Right forelimb (tissue), 1 donor: ENCODE measurements at regions not wholly inside any gene's neighbourhood (a gene's known extent, or its start where the extent isn't known, plus 50 kb on each side); places are given as distances from the start of the nearest gene placed in this dataset.
"Not testable (repeated sequence)": the region's sequence is repeated elsewhere in the genome, so short reads cannot be mapped to it uniquely, and the experiment has no call there.

Experiments used
- DNase-seq: peaks from one replicate; pipeline ENCODE4 v3.0.0-alpha.2; 2018

DNA sequence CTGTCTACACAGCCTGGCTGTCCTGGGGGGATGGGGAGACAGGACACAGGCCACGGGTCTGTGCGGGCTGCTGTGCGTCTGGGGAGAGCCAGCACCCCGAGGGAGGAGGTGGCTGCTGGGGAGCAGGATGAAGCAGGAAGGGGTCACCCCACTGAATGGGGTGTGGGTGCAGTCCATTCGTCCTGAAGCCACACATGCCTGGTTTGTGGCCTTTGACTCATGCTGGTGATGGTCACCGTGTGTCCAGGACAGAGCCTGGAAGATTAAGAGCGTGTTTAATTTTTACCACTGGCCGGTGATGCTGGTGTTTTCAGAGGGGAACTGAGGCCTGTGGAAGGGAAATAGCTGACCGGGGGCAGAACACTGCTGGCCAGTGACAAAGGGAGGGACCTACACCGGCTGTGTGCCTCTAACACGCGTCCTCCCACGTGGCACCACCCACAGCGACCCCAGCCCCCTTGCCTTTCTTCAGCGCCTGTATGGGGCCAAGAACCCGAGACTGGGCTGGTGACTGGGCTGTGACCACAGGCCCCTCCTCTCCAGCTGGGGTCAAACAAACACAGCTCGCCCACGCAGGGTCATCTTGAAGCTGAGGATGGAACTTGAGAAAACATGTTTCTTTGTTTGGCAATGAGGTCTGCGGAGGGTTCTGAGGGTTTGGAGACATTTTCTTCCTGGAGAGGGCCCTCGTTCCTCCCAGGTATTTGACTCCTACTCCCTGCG lies 99.5 kb upstream of the LRPAP1 start:
- not testable (repeated sequence) for DNase-seq

DNA sequence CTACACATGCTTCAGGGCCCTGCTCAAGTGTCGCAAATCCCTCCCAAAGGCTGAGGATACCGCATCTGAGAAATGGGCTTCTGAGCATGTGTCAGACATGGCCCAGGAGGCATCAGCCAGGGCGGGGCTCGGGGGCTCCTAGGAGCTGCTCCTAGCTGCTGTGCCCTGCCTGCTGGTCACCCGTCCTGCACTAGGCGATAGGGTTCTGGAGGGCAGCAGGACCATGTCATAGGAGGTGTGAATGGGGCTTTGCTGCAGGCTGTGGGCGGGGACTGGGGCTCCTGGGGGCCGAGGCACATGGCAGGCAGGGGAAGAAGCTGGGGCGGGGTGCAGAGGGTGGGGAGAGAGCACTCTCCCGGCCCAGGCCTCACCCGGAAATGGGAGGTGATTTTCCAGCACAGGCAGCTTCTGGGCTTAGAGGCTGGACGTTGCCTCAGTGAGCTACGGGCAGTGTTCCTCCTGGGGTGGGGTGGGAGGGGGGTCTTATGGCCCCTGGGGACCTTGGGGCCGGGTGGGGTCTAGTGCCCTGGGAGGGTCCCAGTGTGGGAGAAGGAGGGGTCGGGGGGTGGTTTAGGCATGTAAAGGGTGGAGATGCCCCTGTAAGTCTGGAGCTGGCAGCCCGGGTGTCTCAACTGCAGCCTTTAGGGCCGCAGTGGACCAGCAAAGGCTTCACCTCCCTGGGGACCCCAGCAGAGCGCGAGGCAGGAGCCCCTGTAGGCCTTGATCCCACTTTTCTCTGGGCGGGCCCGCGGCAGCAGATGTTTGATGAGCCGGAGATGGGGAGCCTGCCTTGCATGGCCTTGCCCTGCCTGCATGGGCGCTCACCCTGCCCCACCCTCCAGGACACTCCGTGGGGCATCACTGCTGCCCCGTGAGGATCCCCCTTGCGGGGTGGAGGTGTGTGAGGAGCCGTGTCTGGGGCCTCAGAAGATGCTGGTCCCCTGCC lies 98.6 kb upstream of the LRPAP1 start:
- no peak for DNase-seq

DNA sequence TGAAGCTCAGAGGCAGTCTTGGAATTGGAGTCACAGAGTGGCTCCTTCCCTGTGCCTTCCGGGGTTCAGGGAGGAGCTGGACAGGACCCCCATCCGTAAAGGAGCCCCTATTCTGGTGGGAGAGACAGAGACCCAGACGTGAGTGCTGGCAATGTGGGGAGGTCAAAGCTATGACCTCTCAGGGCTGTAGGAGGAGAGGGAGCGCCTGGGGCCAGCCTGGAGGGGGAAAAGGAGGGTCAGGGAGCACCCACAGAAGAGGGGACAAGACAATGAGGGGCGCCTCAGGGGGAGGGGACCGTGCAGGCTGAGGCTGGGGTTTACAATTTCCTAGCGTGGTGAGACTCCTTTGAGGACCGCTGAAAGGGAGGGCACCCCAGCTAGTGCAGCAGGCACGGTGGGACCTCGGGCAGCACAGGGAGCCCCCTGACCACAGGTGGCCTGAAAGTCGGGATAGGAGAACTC lies 97.9 kb upstream of the LRPAP1 start:
- no peak for DNase-seq

DNA sequence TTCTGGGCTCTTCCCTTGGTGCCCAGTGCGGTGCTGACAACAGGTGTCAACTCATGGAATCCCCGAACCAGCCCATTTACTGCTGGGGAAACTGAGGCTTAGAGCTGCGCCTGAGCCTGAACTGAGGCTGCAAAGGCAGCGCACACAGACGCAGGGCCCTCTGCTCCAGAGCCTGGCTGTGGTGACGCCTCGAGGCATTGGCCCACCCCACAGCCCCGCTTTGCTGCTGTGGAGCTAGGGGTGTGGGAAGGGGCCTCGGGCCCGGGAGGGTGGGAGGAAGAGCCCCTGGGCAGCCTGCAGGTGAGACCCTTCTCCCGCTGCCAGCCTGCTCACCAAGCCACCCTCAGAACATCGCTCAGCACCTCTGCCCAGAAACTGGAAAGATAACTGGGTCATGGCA lies 97.4 kb upstream of the LRPAP1 start:
- DNase-seq, result no peak

DNA sequence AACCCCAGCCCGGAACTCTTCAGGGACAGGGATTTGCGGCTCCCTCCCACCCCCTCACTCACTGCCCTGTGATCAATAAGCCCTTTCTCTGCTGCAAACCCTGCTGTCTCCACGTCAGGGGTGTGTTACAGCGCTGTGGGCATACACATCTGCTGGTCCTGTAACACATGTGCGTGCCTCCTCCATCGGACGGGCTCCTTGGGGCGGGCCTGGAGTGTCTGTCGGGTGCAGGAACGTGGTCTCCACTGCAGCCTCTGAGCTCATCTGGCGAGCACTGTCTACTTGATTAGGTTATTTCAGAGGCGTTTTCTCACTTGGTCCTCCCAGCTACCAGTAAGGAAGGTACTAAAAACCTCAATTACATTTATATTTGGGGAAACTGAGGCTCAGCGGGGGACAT lies 97.0 kb upstream of the LRPAP1 start:
- not testable (repeated sequence) for DNase-seq

DNA sequence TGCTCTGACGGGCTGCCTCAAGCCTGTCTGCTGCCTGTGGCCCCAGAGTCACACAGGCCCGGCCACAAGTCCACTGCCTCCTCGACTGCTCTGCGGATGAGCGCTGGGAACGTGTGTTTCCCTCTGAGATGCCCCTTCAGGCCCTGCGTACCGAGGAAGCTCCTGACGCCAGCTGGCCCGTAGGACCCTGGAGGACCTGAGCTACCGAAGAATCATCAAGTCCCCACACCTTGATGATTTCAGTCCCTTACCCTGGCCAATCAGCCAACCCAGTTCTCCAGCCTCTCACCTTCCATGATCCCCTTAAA lies 96.6 kb upstream of the LRPAP1 start:
- DNase-seq, result no peak

DNA sequence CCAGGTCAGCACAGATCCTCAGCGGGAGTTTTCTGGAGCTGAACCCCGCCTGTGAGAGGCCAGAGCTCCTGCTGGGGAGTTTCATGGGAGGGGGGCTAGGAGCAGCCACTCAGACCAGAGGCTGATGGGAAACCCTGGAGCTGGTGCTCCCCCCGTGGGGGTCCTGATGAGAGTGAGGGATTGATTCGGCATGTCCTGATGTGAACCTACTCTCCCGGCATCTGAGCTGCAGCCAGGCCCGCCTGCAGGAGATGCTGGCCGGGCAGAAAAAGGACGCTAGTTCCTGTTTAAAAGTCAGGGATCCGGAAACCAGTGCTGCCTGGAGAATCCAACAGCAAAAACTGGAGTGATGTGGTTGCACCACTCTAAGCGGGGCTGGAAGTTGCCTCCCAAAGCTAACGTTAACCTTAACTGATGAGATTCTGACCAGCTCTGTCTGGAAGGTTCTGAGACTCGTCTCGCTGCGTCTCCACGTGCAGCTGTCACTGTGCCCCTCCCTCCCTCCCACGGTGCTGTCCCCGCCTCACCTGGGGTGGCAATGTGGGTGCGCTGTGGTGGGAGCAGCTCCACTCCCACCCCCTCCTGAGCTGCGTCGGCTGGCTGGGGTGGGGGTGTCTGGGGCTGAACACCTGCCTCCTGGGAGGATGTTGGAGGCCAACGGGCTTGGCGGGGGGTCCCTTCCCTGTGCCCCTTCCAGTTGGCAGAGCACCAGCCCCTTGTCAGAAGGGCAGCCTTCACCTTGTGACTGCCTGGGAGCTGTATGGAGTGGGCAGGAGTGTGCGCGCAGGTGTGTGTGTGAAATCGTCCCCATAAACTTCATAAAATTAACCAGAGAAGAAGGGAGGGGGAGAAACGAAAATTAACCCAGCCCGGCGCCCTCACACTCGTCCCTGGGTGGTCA lies 96.0 kb upstream of the LRPAP1 start:
- not testable (repeated sequence) for DNase-seq

DNA sequence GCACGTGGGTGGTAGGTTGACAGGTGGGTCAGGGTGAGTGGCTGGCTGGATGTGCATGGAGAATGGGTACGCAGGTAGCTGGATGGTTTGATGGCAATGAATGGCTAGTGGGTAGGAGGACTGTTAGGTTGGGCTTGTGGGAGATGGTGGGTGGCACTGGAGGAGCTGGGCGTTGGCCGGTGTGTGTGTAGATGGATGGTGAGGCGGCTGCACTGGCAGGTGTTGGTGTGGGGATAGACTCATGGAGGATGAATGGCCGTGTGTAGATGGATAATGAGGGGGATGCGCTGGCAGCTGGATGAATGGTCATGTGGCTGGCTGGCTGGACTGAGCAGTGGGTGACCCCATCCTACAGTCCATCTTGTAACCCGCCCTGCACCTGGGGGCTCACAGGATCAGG lies 95.2 kb upstream of the LRPAP1 start:
- not testable (repeated sequence) for DNase-seq

DNA sequence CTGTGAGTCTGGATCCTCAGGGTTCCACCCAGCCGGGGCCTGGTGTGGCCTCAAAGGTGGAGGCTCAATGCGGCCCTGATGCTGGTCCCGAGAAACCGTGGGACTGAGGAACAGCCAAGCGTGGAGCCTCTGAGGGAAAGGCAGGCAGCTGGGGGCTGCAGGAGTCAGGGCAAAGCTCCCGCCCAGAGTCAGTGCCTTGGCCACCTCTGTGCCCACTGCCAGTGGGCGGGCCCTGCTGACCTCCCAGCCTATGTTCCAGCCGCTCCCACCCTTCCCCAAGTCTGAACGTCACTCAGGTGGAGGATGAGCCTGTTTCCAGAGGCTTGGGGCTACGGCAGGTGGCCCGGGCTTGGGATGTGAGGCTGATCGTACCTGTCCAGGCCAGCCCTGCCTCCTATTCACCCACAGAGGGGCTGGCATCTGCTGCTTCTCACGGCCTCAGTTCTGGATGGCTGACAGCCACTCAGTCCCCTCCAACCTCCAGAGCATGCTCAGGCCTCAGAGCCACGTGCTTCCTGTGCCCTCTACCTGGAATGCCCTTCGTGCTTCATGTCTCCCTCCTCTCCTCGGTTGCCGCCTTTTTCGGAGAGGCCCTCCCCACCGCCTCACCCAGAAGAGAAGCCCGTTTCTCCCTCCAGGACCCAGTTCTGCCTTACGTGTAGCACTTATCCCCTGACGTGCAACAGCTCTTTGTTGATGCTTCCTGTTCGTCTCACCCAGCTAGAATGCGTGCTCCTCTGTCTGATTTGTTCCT lies 94.1 kb upstream of the LRPAP1 start:
- not testable (repeated sequence) for DNase-seq

DNA sequence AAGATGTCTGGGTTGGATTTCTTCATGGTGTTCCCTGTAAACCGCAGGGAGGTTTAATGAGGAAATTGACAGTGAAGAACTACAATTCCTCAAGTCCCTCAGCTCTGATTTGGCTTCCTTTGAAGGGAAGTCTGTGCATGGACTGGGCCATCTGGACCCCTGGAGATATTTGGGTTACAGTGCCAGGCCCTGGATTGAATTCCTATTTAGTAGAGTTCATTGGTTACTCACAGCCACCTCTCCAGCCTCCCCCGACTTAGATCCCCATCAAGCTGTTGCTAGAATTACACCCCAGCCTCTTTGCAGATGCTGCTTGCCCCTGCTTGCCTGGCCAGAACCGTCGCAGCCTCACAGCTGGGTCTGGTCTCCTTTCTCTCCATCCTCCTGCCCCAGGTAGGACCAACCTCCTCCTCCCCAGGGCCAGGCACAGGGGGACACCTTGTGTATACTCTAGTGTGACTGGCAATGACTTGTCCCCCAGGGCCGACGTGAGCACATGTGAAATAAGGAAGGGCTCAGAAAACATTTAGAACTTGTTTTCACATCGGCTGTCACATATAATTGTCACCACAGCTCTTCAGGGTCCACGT lies 93.2 kb upstream of the LRPAP1 start:
- not testable (repeated sequence) for DNase-seq

DNA sequence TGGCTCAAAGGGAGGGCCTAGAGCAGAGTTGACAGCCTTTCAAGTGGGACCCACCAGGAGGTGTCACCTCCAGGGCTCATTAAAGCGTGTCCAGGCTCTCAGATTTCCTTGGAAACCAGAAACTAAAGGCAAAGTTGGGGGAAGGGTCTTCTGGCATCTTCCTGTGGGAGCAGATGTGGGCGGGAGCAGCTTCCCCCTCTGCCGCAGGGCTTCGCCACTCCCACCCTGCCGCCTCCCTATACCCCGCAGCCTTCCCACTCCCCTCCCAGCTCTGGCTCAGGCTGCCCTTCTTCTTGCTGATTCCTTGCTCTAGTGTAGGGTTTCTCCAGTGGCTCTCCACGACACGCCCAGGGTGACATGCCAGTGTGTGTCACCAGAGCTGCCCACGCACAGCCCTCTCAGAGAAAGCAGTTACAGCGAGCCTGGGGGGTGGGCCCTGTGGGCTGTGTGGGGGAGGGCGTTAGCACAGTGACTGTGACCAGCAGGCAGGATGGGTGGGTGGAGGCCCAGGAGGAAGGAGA lies 91.6 kb upstream of the LRPAP1 start:
- not testable (repeated sequence) for DNase-seq

DNA sequence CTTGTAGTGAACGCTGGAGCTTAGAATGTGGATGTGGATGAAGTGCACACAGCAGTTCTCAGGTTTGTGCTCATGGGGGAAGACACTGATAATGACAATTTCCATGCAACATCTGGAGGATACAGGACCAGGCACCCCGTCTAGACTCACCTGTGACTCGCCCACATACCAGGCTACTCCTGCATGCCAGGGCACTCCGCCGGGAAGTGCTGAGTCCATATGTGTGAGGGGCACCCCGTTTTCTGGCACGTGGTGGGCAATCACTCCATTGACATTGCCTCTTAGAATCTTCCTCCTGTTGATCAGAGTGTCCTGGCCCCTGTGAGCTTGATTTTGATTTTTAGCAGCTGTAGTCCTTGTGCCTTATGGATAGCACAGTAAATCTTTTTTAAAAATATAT lies 90.9 kb upstream of the LRPAP1 start:
- DNase-seq, result no peak

DNA sequence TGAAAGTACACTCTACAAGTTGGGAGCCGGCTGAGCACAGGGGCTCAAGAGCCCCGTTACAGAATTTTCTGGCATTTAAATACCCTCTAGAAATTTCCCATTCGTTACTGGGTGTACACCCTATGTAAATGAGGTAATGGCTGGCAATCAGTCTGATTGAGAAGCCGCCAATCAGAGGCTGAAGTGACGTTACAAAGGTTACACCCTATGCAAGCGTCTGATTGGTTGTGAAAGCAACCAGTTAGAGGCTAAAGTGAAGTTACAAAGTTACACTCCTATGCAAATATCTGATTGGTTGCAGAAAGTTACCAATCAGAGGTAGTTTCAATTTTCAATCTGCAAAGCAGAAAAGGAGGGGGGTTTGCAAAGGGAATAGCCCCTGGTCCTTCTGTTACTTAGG lies 88.1 kb upstream of the LRPAP1 start:
- DNase-seq, result not testable (repeated sequence)

DNA sequence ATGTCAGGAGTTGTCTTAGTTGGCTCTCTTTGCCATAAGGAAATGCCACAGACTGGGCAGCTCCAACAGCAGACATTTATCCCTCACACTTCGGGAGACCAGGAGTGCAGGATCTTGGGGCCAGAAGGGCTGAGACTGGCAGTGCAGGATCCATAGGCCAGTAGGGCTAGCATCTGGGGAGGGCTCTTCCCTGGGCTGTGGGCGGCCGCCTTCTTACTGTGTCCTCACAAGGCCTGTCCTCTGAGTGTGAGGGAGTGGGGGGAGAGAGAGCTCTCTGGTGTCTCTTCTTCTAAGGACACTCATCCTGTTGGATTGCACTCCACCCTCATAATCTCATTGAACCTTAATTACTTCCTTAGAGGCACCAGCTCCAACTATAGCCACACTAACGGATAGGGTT lies 87.5 kb upstream of the LRPAP1 start:
- DNase-seq, result not testable (repeated sequence)

DNA sequence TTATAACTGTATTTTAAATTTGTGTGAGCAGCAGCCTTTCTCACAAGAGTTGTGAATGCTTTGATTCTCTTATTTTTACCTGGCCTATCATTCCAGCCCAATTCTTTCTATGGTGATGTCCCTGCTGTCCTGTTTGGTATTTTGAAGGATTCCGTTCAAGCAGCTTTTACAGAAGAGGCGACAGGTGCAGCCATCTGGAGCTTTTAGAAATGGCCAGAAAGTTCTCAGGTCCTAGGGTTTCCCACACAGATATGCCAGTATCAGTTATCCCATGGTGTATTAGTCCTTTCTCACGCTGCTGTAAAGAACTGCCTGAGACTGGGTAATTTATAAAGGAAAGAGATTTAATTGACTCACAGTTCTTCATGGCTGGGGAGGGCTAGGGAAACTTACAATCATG lies 86.1 kb upstream of the LRPAP1 start:
- DNase-seq, result not testable (repeated sequence)

DNA sequence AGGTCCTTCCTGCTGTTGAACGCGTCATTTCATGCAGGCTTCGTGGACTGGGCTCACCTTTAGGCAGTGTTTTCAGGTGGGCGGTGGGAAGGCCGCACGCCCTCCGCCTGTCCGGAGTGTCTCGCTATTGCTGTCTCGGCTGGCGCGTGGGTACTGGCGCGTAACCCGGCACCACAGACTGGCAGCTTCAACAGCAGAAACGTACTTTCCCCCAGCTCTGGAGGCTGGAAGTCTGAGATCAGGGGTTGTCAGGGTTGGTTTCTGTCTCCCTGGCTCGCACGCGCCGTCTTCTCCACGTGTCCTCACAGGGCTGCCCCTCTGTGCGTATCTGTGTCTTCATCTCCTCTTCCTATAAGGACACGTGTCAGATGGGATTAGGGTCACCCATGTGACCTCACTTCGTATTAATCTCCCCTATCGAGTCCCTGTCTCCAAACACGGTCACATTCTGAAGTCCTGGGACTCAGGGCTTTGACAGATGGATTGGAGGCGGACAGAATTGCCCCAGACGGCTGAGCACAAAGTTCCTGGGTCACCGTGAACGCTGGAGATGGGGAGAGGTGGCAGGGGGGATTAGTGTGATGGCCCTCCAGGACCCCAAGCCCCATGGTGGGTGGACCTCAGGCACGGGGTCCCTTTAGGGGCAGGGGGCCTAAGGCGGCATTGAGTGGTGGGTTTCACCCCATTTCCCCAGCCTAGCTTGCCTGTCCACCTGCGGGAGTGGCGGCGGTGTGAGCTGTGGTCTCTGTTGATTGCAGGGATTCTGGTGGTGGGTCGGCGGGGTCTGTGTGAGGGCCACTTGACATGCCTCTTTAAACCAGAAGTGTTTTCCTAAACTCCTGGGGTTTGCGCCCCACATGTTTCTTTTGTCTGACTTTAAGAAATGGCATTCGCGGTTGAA lies 83.4 kb upstream of the LRPAP1 start:
- peak; percentile 35 for DNase-seq

DNA sequence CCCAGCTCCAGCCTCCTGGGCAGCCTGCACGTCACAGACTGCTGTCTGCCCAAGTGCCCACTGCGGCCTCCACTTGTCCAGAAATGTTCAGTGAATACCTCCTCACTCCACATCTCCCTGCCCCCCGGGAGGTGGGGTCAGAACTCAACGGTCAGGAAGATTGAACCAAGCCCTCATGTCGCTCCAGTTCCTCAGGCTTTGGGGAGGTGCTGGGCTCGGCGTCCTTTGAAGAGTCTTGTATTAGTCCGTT lies 82.4 kb upstream of the LRPAP1 start:
- no peak for DNase-seq

DNA sequence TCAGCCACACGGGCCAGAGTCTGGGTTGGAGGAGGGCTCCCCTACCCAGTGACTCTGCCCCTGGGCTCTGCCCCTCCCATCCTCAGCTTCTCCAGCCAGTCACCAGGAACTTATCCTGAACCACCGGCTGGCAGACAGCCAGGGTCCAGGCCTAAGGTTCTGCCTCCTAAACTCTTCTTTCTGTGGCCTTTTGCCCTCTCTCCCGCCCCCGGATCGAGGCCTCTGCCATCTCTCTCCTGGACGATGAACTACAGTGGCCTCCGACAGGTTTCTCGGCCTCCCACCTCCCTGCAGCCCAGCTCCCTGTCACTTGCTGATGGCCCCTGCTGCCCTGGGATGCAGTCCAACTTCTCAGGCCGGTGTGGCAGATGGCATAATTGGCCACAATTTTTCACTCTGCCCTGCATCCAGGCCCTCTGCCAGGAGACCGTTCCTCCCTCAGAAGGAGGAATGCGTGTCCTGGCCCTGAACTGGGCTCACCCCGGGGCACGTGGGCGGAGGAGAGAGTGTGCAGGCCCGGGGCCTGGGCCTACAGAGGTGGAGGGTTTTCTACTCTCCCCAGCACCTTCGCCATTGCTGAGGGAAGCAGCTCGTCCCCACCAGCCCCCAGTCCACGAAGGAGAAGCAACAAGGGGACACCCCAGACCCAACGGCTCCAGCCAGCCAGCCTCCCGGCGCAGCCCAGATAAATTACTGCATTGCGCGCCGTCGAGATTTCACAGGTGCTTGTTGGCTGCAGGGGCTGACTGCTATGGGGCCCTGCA lies 81.9 kb upstream of the LRPAP1 start:
- peak; percentile 63 for DNase-seq

DNA sequence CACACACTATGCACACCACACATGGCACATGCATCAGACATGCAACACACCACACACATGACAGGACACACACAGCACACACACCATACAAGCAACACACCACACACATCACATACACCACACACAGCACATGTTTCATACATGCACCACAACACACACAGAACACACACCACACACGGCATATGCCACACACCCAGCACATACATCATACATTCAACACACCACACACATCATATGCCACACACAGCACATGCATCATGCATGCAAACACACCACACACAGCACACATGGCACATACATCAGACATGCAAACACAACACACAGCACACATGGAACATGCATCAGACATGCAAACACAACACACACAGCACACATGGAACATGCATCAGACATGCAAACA lies 80.7 kb upstream of the LRPAP1 start:
- DNase-seq, result no peak

DNA sequence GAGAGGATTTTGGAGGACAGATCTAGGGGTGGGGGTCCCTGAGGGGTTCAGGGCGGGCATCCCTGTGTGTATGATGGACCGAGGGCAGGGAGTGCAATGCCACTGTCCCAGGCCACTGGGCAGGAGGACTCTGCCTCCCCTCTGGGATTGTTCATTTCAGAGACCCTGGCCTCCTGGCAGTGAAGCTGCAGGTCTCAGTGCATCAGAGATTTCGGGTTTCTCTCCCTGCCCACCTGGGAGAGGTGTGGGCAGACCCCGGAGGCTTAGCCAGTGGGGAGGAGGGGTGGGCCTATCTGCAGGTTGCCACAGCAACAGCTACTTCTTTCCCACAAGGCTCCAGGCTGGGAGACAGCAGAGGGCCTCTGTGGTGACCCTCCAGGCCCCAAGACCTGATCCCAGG lies 80.1 kb upstream of the LRPAP1 start:
- DNase-seq, result peak; percentile 23
